C4-2B (cell line): ENCODE measurements at regions not wholly inside any gene's neighbourhood (a gene's known extent, or its start where the extent isn't known, plus 50 kb on each side); places are given as distances from the start of the nearest gene placed in this dataset.

Source experiments
- H3K27ac ChIP-seq: fragments of 450-650 bp; 2 replicates; pipeline ENCODE4 v1.5.1; 2017
- CTCF ChIP-seq: fragments of 450-650 bp; conservative IDR thresholded peaks from 2 replicates; pipeline ENCODE4 v1.5.1; 2017; ENCODE audit warnings: mild to moderate bottlenecking
- ZFX ChIP-seq: fragments of 450-650 bp; IDR thresholded peaks from 2 replicates; pipeline ENCODE4 v1.6.1; 2017

GRCh38 chr4:148813289-148813688 is 371.1 kb upstream of the NR3C2 start:
- TF ChIP-seq CTCF (no peak), ZFX (no peak)
- H3K27ac ChIP-seq, result no peak overlapping the region

- no peak overlapping the region for H3K27ac ChIP-seq
- no peak for TF ChIP-seq ZFX
- no peak for TF ChIP-seq CTCF
These were observed 369.9 kb upstream of the NR3C2 start for GRCh38 chr4:148812101-148812500.

GRCh38 chr4:148810461-148810860 is 368.2 kb upstream of the NR3C2 start:
- TF ChIP-seq CTCF (no peak), ZFX (no peak)
- H3K27ac ChIP-seq, result no peak overlapping the region

GRCh38 chr4:148808416-148808815 is 366.2 kb upstream of the NR3C2 start:
- H3K27ac ChIP-seq, result no peak overlapping the region
- no peak for TF ChIP-seq ZFX
- TF ChIP-seq CTCF, result no peak

GRCh38 chr4:148800940-148801339 is 358.7 kb upstream of the NR3C2 start:
- no peak for TF ChIP-seq CTCF
- no peak for TF ChIP-seq ZFX
- H3K27ac ChIP-seq, result no peak overlapping the region

GRCh38 chr4:148800336-148800885 is 358.2 kb upstream of the NR3C2 start:
- no peak for TF ChIP-seq ZFX
- TF ChIP-seq CTCF, result no peak
- no peak overlapping the region for H3K27ac ChIP-seq

- TF ChIP-seq CTCF, result no peak
- H3K27ac ChIP-seq, result no peak overlapping the region
These were observed 353.1 kb upstream of the NR3C2 start for GRCh38 chr4:148795156-148795864.
